CD4-positive, alpha-beta T cell treated with Interleukin-6 at 100 ng/mL for 8 hours (primary cell): ENCODE measurements at regions not wholly inside any gene's neighbourhood (a gene's known extent, or its start where the extent isn't known, plus 50 kb on each side); places are given as distances from the start of the nearest gene placed in this dataset.

ENCODE experiments used
- DNase-seq: peaks from one replicate; pipeline ENCODE4 v3.0.0-alpha.2; 2020; ENCODE audit warnings: mixed read lengths, low spot score

DNA sequence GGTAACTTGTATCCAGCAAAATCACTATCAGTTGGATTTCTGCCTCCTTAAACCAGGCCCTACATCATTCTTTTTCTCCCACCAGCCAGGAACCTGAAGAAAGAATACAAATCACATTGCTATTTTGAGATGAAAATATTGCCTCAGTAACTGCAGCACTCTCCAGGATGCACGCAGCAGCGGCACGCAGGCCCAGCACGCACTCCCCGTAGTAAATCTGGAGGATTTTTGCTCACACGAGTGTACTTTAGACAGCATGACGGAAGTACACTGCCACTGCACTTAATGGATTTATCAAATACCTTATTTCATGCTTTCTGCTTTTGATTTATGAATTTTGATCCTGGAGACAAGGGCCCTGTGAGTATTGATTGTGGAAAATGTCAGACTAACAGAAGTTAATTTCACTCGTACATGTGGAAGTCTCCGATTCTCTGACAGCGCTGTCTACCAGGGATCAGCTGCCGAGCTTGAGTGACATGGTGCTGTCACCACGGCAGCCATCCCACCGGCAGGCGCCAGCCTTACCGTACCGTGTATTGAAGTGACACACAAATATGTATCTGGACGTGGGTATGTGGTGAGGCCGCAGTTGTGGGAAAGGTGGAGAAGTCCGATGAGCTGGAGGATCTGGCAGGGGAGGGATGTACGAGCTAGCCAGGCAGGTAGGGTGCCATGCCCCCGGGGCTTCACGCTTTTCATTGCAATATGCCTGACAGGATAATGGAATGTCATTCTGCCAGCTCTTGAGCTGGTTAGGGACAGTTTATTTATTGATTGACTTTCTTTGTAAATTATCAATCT is 863.7 kb downstream of the GALR1 start:
- DNase-seq, result no peak

DNA sequence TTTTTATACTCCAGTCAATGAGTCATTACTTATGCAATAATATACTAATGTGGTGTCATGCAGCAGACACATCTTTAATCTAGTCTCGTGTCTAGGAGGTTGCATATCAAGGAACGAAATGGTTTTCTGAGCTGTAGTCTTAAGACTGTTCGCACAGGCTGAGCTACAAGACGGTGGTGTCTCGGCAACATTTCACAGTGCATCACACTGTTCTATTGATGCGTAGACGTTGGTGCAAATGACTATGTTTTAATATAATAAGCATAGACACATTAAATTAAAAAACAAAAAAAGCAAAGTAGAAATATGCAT is 864.2 kb downstream of the GALR1 start:
- no peak for DNase-seq

DNA sequence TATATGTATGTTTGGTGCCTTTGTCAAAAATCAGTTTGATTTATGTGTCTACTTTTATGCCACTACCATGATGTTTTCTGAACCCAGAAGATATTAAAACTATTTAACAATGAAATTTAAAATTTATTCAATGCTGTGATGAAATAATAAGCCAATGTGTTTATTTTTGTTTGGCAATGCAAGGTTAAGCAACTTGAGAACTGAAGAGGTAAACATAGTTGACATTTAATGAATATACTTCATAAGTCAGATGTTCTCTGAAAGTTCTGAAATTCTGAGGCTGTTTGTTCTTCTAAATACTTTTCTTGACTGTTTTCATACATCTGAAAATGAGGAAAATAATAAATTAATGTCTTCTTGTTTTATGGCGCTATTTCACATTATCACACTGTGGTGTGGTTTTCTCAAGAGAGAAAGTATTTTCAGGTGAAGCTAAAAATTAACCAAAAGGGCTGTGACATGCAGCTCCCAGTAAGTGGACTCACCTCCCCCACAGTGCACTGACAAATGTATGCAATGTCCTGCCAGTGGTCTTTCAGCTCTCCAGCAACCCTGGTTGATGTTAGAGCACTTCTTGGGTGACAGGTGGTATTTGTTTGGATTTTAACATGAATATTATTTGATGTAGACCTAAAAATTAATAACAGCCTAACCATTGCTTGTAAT is 863.6 kb upstream of the SALL3 start:
- DNase-seq, result no peak

DNA sequence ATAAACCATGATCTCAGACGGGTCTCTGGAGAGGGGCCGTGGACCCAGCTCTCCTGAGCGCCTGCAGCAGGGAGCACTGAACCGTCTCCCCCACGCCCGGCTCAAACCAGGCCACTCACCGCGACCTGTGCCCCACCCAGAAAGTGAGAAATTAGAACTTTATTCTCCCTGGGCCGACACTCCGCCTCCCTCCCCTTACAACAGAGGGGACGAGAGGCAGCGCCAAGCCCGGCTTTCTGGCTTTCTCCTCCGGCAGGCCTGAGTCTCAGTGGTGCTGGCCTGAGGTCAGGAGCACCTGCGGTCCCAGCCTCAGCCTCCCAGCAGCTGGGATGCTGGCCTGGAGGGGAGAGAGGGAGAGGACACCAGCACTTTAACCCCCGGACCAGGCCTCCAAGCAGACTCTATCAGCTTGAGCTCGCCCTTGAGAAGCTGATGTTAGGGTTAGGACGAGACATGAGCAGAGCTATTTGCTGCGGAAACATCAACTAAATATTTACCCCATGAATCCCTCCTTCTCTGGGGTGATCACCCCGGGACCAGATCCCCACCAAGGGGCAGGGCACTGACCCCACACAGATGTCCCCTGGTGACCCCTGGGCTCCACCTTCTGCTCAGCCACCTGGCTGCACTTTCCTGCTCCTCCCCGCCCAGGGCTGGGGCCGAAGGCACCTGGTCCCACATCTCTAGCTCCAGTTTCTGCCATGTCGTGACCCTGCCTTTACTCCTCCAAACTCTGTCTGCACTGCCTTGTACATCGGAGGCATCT is 856.3 kb upstream of the SALL3 start:
- no peak for DNase-seq

DNA sequence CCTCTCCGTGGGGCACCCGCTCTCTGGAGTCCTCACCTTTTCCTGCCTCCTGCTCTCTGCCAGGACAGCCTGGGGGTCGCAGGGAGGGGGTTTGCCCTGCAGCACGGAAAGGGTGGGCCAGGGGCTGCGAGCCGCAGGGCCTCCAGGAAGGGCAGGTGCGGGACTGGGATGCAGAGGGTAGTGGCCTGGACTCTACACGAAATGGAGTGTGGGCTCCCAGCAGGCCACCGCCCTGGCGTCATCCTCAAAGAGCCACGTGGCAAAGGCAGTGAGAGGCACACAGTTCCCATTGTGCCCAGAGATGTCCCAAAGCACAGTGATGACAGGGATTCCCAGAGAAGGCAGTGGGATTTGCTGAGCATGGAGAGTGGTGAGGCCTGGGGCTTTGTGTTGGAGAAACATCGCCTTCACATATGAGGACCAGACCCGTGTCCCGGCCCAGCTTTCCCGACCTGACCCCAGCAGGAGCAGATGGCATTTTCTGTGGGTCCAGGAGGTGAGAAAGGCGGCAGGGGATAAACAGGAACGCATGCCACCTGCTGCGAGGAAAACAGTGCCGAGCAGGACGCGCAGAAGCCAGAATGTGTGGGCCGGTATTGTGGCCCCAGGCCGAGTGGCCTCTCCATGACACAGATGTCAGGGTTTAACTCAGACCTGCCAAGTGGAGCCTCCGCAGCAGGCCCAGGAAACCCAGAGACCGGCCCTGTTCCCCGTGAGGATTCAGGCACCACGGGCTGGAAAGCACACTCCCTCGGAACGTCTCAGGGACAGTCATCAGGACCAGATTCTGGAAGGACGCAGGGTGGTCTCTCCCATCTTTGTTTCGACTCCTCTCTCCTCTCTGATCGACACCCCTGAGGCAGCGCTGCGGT is 855.5 kb upstream of the SALL3 start:
- DNase-seq, result no peak

DNA sequence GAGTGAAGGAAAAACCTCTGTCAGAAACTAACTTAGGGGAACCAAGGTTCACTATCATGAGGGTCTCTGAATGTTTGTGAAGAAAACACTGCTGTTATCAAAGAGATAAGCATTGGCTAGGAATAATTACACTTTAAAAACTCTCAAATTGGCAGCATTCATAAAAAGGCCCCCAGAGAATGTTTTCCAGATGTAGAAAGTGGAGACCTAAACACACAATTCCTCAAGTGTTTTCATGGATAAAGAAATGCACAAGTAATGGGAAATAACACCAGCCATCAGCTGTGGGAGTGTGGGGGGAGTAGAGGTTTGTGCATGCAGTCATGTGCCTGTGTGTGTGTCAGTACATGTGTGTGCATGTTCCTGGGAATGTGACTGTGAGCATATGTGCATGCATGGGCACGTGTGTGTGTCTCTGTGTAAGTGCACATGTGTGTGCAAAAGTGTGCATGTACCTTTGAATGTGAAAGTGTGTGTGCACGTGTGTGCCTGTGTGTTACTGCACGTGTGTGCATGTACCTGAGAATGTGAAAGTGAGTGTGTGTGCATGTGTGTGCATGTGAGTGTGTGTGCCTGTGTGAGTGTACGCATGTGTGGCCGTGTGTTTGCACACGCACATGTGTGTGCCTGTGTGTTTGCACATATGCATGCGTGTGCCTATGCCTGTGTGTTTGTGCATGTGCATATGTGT is 854.3 kb upstream of the SALL3 start:
- no peak for DNase-seq

DNA sequence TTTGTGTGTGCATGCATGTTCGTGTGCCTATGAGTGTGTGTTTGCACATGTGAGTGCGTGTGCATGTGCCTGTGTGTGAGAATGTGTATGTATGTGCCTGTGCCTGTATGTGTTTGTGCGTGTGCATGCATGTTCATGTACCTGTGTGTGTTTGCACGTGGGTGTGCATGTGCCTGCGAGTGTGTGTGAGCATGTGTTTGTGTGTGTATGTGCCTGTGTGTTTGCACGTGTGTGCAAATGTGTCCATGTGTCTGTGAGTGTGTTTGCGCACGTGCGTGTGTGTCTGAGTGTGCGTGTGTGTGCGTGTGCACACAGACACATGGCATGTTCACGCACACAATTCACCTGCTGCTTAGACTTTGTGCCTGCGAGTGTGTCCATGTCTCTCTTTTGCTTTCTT is 853.5 kb upstream of the SALL3 start:
- no peak for DNase-seq

DNA sequence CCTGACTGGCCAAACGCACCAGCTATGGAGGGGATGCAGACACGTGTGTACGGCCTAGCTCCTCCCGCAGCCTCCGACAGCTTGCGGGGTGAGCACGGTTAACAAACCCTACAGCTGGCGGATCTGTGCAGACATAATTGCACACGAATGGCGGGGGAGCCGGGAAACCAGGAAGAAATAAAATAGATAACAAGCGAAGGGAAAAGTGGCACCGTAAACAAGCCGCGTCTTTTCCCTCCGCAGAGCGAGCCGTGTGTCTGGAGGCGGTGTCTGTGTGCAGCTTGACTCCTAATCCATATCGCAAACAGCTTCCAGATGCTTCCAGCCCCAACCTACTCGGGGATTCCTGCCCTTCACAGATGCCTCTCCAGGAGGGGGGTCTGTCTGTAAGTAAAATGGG is 853.1 kb upstream of the SALL3 start:
- no peak for DNase-seq

DNA sequence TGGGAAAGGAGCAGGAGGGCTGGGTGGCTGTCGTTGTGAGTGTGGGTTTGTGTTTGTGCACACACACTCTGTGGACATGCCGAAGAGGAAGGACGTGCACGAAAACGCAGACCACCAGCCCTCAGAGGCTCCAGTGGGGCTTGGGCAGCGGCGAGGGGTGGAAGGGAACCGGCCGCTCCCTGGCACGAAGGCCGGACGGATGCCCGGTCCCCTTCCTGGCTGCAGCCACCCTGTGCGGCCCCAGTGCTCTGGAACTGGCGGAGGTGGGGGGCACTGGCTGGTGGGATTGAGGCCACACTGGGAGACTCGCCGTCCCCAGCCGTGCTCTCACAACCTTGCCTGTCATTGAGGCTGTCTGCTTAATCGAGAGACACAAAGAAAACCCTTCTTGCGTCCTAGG is 852.6 kb upstream of the SALL3 start:
- DNase-seq, result no peak

DNA sequence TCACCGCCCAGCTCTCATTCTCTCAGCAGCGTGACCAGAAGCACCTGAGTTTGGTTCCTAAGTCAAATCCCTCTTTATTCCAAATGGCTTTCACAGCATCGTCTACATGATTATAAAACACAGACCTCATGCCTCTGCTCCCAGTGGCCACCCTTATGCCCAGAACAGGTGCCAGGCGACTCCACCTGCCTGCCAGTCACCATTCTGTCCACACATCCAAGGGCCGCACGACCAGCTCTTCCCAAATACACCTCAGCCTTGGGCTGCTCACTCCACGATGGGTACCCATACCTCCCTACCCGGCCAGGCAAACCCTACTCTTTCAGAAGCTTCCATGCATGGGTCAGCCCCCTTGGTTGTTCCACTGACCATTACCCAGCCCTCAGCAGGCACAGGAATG is 851.6 kb upstream of the SALL3 start:
- no peak for DNase-seq

DNA sequence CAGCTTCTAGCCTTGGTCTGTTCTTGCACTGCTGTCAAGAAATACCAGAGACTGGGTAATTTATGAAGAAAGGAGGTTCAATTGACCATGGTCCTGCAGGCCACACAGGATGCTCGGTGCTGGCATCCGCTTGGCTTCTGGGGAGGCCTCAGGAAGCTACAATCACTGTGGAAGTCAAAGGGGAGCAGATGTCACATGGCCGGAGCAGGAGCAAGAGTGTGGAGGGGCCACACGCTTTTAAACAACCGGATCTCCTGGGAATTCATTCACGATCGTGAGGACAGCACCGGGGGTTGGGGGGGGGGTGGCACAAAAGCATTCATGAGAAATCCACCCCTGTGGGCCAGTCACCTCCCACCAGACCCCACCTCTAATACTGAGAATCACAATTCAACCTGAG is 850.4 kb upstream of the SALL3 start:
- DNase-seq, result no peak

DNA sequence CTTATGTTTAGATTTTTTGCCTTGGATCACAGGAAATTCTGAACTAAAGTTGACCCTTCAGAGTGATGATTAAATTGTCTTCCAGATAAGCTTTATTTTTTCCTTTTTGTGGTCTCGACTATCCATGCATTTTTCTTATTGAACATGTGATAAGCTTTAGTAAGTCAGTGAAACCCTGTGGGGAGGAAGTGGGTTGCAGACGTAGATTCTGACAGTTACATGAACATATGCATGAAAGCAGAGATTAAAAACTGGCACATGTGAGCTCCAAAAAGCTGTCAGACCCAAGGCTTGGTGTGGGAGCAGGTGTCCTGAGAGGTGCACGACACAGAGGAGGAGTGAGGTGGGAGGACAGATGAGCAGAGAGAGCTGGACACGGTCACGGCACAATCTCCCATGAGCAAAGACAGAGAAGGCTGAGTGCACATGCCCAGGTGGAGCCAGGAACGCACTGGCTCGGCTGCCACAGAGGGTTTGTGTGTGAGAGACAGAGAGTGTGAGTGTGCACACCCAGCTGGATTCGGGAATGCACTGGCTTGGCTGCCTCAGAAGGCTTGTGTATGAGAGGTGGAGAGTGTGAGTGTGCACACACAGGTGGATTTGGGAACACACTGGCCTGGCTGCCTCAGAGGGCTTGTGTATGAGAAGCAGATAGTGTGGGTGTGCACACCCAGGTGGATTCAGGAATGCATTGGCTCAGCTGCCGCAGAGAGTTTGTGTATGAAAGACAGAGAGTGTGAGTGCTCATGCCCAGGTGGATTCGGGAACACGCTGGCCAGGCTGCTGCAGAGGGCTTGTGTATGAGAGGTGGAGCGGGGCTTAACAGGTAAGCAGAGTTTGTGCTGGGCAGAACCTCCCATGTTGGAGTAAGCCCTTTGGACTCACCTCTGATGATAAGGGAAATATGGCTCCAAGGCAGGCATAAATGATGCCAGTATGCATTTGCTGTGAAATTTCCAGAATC is 849.1 kb upstream of the SALL3 start:
- no peak for DNase-seq

DNA sequence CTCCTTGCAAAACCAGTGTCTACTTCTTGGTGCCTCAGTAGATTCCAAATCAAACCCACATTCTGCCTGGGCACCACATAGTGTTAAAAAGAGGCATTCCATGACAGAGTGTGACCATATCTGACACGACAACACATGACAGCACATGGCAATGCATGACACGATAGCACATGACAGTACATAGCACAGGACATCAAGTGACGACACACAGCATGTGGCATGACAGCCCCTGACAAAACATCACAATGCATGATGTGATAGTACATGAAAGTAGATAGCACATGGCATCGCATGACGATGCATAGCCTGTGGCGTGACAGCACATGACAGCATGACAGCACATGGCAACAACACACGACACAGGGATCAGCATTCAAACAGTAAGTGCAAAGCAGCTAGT is 845.9 kb upstream of the SALL3 start:
- DNase-seq, result no peak

DNA sequence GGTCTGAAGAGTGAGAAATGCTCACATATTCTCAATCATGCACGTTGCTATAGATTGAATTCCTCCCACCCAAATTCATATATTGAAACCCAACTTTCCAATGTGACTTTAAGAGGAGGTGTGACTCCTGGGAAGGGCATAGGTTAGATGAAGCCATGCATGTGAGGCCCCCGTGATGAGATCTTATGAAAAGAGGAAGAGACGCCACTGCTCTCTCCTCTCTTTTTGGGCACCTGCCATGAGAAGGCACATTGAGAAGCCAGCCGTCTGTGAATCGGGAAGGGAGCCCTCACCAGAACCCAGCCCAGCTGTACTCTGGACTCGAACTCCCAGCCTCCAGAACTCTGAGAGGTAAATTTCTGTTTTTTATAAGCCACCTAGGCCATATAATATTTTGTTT is 842.6 kb upstream of the SALL3 start:
- no peak for DNase-seq

DNA sequence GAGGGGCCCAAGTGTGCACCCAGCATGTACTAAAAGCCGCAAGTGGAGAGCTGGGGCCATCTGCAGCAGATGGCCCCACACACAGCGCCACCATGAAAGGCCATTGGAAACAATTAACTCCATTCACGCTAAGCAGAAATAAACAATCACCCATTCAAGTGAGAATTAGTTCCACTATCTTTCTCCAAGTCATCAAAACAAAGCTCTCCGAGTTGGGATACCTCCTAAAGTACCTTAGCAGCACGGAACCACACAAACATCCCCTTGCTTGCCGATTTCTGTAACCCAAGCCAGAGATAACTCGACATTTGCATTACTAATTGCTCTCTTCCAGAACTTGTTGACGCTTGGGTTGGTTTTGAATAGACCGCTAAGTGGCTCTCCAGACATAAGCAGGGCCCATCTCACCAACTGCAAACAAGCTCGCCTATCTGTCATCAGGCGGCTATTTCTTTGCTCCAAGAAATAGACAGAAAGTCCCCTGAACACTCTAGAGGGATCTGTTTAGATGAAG is 840.6 kb upstream of the SALL3 start:
- DNase-seq, result no peak

DNA sequence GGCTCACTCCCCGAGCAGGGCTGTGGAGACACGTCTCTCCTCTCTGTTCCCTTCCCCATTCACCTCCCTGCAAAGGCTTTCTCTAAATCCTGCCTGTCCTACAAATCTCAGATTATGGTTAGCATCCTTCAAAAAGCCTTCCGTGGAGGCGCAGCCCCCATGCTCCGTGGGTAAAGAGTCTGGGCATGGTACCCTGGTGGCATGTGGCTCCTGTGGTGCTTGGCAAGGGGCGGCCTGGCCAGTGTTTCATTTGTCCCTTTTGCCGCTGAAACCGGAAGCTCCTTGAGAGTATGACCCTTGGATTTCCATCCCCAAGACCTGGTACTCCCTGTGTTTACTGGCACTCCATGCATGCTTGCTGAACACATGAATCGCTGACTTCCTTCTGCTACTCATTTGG is 839.3 kb upstream of the SALL3 start:
- no peak for DNase-seq

DNA sequence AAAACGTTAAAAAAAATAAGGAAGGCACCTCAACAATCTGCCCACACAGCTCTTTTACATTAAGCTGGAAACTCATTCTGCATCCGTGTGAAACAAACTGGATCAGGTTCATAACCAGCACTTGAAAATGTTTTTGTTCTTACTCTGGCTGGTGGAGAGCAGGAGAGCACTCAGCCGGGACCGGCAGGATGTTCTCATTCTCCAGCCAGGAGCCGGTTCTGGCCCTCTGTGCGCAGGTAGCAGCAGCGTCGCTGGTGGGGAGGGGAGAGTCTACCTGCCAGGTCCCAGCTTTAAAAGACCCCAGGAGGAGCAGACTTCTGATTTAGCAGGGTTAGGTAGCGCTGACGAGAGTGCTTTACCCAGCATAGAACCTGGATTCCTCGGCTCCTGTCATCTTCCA is 834.9 kb upstream of the SALL3 start:
- DNase-seq, result no peak

DNA sequence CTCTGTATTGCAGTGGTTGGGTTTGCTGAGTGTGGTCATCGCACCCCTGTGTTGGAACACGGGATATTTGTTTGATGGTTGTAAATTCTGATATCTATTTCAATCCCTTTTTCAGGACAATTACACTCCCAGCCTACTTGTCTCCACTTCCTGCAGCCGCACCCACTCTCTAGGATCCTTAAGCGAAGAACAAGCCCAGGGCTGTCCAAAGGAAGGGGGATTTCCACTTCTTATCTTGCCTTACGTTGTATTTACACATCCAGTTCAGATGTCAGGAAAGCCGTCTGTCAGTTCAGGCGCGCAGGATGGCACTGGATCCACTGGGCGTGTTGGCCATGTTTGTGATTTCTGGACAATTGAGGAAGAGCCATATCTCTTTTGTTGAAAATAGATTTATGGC is 834.5 kb upstream of the SALL3 start:
- no peak for DNase-seq

DNA sequence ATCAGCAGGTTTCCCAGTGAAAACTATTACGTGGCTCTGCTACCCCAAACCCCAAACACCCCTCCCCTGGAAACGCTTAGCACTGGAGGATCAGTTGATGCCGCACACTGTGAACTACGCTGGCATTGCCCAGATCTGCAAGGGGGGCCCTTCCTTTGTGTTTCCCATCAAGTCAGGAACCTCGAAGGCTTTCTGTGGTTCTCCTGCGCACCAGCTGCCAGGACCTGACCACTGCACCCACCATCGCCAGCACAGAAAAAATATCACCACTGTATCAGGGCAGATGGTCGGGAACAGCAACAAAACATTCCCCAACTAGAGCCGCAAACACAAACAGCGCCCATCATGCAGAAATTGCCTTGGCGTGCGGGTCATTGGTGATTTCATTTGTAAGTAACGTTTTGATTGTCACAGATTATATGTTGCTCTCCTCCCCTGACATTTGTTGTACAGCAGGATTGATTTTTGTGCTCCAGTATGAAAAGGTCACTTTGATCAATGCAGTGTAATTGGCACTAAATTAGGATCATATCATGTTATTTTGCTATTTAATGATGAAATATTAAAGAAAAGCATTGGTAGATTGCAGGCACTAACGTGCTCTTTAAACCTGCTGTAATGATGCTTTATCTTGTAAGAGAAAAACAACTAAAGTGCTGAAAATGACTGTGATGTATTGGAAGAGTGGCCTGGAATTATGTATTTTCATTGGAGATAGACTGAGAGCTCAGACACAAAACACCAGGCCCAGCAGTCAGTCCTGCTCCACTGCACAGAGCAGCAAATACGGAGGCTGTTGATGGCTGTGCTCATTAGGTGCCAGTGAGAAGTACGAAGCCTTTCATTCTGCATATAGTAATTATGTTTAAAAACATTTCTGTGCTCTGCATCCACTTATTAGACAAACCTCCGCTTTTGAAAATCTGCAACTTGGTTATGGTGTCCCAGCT is 833.2 kb upstream of the SALL3 start:
- DNase-seq, result no peak
